ENCODE measurements at regions not wholly inside any gene's neighbourhood (a gene's known extent, or its start where the extent isn't known, plus 50 kb on each side); places are given as distances from the start of the nearest gene placed in this dataset.

DNA sequence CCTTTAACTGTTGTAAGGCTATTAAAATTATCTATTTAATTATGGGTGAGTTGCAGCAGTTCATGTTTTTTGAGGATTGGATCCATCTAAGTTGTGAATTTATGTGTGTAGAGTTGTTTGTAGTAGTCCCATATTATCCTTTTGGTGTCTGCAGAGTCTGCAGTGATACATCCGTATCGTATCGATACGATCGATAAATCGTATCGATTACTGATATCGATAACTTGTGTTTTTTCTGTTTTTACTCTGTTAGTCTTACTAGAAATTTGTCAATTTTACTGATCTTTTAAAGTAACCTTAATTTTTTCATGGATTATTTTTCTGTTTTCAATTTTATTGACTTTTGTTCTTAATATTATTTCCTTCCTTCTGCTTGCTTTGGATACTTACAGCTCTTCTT lies 462.5 kb upstream of the SOX5 start:
- TF ChIP-seq FOSL1 (IDR thresholded peaks at IDR 0.05; ENCODE audit: low read depth) (no peak), JUND (IDR thresholded peaks at IDR 0.05) (no peak), CEBPB (IDR thresholded peaks at IDR 0.05; ENCODE audit: low read depth) (no peak), EGR1 (IDR thresholded peaks at IDR 0.05; ENCODE audit: low read depth) (no peak), POLR2A (IDR thresholded peaks at IDR 0.05; ENCODE audit: borderline replicate concordance, extremely low read depth, insufficient read depth, insufficient read length) (no peak), ZFX (IDR thresholded peaks at IDR 0.05) (no peak), CBX3 (IDR thresholded peaks at IDR 0.05; ENCODE audit: low read depth) (no peak), EZH2phosphoT487 (IDR thresholded peaks at IDR 0.05; ENCODE audit: borderline replicate concordance) (no peak), ZNF274 (IDR thresholded peaks at IDR 0.05; ENCODE audit: low read depth, low read length) (no peak), EZH2 (IDR thresholded peaks at IDR 0.05) (no peak), ZBTB33 (IDR thresholded peaks at IDR 0.05; ENCODE audit: extremely low read depth, insufficient replicate concordance, low read length) (no peak), ATF3 (IDR thresholded peaks at IDR 0.05) (no peak)
- TF ChIP-seq, protein P1, sequence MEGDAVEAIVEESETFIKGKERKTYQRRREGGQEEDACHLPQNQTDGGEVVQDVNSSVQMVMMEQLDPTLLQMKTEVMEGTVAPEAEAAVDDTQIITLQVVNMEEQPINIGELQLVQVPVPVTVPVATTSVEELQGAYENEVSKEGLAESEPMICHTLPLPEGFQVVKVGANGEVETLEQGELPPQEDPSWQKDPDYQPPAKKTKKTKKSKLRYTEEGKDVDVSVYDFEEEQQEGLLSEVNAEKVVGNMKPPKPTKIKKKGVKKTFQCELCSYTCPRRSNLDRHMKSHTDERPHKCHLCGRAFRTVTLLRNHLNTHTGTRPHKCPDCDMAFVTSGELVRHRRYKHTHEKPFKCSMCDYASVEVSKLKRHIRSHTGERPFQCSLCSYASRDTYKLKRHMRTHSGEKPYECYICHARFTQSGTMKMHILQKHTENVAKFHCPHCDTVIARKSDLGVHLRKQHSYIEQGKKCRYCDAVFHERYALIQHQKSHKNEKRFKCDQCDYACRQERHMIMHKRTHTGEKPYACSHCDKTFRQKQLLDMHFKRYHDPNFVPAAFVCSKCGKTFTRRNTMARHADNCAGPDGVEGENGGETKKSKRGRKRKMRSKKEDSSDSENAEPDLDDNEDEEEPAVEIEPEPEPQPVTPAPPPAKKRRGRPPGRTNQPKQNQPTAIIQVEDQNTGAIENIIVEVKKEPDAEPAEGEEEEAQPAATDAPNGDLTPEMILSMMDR (IDR thresholded peaks at IDR 0.05 in 2 of 3, conservative IDR thresholded peaks at IDR 0.05 in 1 of 3; ENCODE audit: borderline replicate concordance in 1 of 3, insufficient read depth in 1 of 3, low read depth in 2 of 3, low read length in 2 of 3) = no peak
- TF ChIP-seq, protein P2, sequence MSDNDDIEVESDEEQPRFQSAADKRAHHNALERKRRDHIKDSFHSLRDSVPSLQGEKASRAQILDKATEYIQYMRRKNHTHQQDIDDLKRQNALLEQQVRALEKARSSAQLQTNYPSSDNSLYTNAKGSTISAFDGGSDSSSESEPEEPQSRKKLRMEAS (IDR thresholded peaks at IDR 0.05) = no peak
- Histone ChIP-seq H3K9ac (ENCODE audit: low read length) (no peak overlapping the region), H3K4me2 (ENCODE audit: low read length) (no peak overlapping the region), H3K79me2 (ENCODE audit: insufficient read depth, low read length) (no peaks in the 10 kb centered on the region), H3K9me3 (ENCODE audit: control insufficient read depth in 1 of 2, insufficient read depth in 1 of 2, low read depth in 1 of 2, low read length in 2 of 2) (peaks cover 12 to 28% of the 10 kb centered on the region in 2 experiments; a peak in 2 of 4 replicates), H3K4me3 (replicated peaks in 1 of 2; ENCODE audit: low read depth in 1 of 2, low read length in 2 of 2) (no peak overlapping the region), H3K27ac (ENCODE audit: low read depth, low read length) (no peak overlapping the region), H3K9me2 (ENCODE audit: insufficient read depth) (no peaks in the 10 kb centered on the region), H3K27me3 (ENCODE audit: insufficient read depth, low read length) (no peaks in the 10 kb centered on the region), H3K36me3 (ENCODE audit: control insufficient read depth in 1 of 2, insufficient read depth in 2 of 2, low read length in 2 of 2) (no peaks in the 10 kb centered on the region), H3K4me1 (ENCODE audit: control insufficient read depth in 1 of 2, insufficient read depth in 2 of 2, low read length in 2 of 2) (no peaks in the 10 kb centered on the region), H4K20me1 (ENCODE audit: insufficient read depth) (no peaks in the 10 kb centered on the region), H2AFZ (ENCODE audit: low read depth, low read length, poor library complexity, severe bottlenecking) (no peak overlapping the region)
- no TSS peak for BruUV-seq (replicated peaks)
- intact Hi-C loops (cut with micrococcal nuclease) = no loop called here
- DNase-seq (ENCODE audit: low read depth, low spot score) (no peak), ATAC-seq (no peak)
- POLR2A ChIA-PET = no interaction called here
- RAD21 ChIA-PET (ENCODE audit: low non-redundant PET in 1 of 2, low total read pairs in 2 of 2, uncharacterized antibody in 2 of 2, unreplicated experiment in 2 of 2) = no interaction called here
- CTCF ChIA-PET = no interaction called here

All from HCT116 (cell line).